GM20431 (cell line): ENCODE measurements at regions not wholly inside any gene's neighbourhood (a gene's known extent, or its start where the extent isn't known, plus 50 kb on each side); places are given as distances from the start of the nearest gene placed in this dataset.

Source experiments
- in situ Hi-C: fragments of 300-500 bp; cut with MseI, MboI; formaldehyde crosslinking; loops from one replicate; pipeline ENCODE4 v1.15.0; 2020; ENCODE audit warnings: low sequenced_read_pairs; ENCODE audit not compliant: unreplicated experiment

- in situ Hi-C loops, result no loop called here
Measured at GRCh38 chr18:45167631-45168280, 447.5 kb upstream of the SLC14A2 start.

- in situ Hi-C loops, result no loop called here
Measured at GRCh38 chr18:45168866-45169600, 446.2 kb upstream of the SLC14A2 start.

- in situ Hi-C loops, result no loop called here
Measured at GRCh38 chr18:45169610-45170009, 445.7 kb upstream of the SLC14A2 start.

GRCh38 chr18:45171679-45172191 lies 443.5 kb upstream of the SLC14A2 start:
- in situ Hi-C loops, result no loop called here

GRCh38 chr18:45173327-45173726 lies 441.9 kb upstream of the SLC14A2 start:
- in situ Hi-C loops, result no loop called here

- in situ Hi-C loops, result no loop called here
Measured at GRCh38 chr18:45173799-45174519, 441.3 kb upstream of the SLC14A2 start.

GRCh38 chr18:45174629-45175136 lies 440.6 kb upstream of the SLC14A2 start:
- in situ Hi-C loops, result no loop called here

GRCh38 chr18:45175511-45175910 lies 439.8 kb upstream of the SLC14A2 start:
- in situ Hi-C loops, result no loop called here

GRCh38 chr18:45186832-45187231 lies 428.4 kb upstream of the SLC14A2 start:
- in situ Hi-C loops, result no loop called here

- in situ Hi-C loops, result no loop called here
Measured at GRCh38 chr18:45191795-45192194, 423.5 kb upstream of the SLC14A2 start.

GRCh38 chr18:45197526-45197970 lies 417.7 kb upstream of the SLC14A2 start:
- in situ Hi-C loops, result no loop called here

GRCh38 chr18:45198526-45198925 lies 416.8 kb upstream of the SLC14A2 start:
- in situ Hi-C loops, result no loop called here

GRCh38 chr18:45201029-45201428 lies 414.2 kb upstream of the SLC14A2 start:
- in situ Hi-C loops, result loop anchor here (25.0 kb wide), 1 partner anchor 539 kb away; no protein-coding TSS in a partner anchor

GRCh38 chr18:45201489-45201888 lies 413.8 kb upstream of the SLC14A2 start:
- in situ Hi-C loops, result loop anchor here (25.0 kb wide), 1 partner anchor 539 kb away; no protein-coding TSS in a partner anchor

GRCh38 chr18:45202061-45202460 lies 413.2 kb upstream of the SLC14A2 start:
- in situ Hi-C loops, result loop anchor here (25.0 kb wide), 1 partner anchor 540 kb away; no protein-coding TSS in a partner anchor

GRCh38 chr18:45203677-45204076 lies 411.6 kb upstream of the SLC14A2 start:
- in situ Hi-C loops, result loop anchor here (25.0 kb wide), 1 partner anchor 541 kb away; no protein-coding TSS in a partner anchor

GRCh38 chr18:45207328-45207727 lies 407.9 kb upstream of the SLC14A2 start:
- in situ Hi-C loops, result loop anchor here (25.0 kb wide), 1 partner anchor 545 kb away; no protein-coding TSS in a partner anchor

- in situ Hi-C loops, result loop anchor here (25.0 kb wide), 1 partner anchor 546 kb away; no protein-coding TSS in a partner anchor
Measured at GRCh38 chr18:45208164-45208563, 407.1 kb upstream of the SLC14A2 start.

- in situ Hi-C loops, result loop anchor here (25.0 kb wide), 1 partner anchor 550 kb away; no protein-coding TSS in a partner anchor
Measured at GRCh38 chr18:45212181-45213039, 402.9 kb upstream of the SLC14A2 start.
